Muscle layer of colon (tissue), 2 donors: ENCODE measurements at regions not wholly inside any gene's neighbourhood (a gene's known extent, or its start where the extent isn't known, plus 50 kb on each side); places are given as distances from the start of the nearest gene placed in this dataset.

Source experiments
- H3K27ac ChIP-seq: one replicate; pipeline ENCODE4 v1.7.0; 2013; ENCODE audit warnings: low read depth, mild to moderate bottlenecking, low read length, moderate library complexity
- H3K27me3 ChIP-seq, 2 donors: one replicate each; pipeline ENCODE4 v1.7.0; 2013; ENCODE audit warnings: low read length in 2 of 2, mild to moderate bottlenecking in 2 of 2; ENCODE audit not compliant: insufficient read depth in 2 of 2, control insufficient read depth in 1 of 2
- H3K36me3 ChIP-seq: one replicate; pipeline ENCODE4 v1.7.0; 2013; ENCODE audit warnings: mild to moderate bottlenecking, low read length; ENCODE audit not compliant: insufficient read depth
- H3K4me1 ChIP-seq: one replicate; pipeline ENCODE4 v1.7.0; 2013; ENCODE audit warnings: mild to moderate bottlenecking, low read length; ENCODE audit not compliant: insufficient read depth
- H3K4me3 ChIP-seq, 2 donors: one replicate each; pipeline ENCODE4 v1.7.0; 2013; ENCODE audit warnings: low read length in 2 of 2, low read depth in 1 of 2, mild to moderate bottlenecking in 1 of 2, moderate library complexity in 1 of 2
- H3K9ac ChIP-seq: one replicate; pipeline ENCODE4 v1.7.0; 2013; ENCODE audit warnings: low read length
- H3K9me3 ChIP-seq: one replicate; pipeline ENCODE4 v1.7.0; 2013; ENCODE audit warnings: mild to moderate bottlenecking, low read length
- donor health status: abdominal sarcoma.
- donor health status: Adenocarcinoma of cecum.

GRCh38 chr1:56301791-56302190 lies 277.6 kb downstream of the PLPP3 start:
- H3K9ac ChIP-seq, result no peak overlapping the region
- no peaks in the 10 kb centered on the region for H3K9me3 ChIP-seq
- H3K4me1 ChIP-seq, result peaks cover 5% of the 10 kb centered on the region
- H3K36me3 ChIP-seq, result no peaks in the 10 kb centered on the region
- no peak overlapping the region for H3K27ac ChIP-seq
- H3K27me3 ChIP-seq, result no peaks in the 10 kb centered on the region
- no peak overlapping the region for H3K4me3 ChIP-seq

GRCh38 chr1:56300836-56301235 lies 278.5 kb downstream of the PLPP3 start:
- Histone ChIP-seq H3K36me3 (no peaks in the 10 kb centered on the region), H3K9me3 (no peaks in the 10 kb centered on the region), H3K9ac (no peak overlapping the region), H3K4me1 (peaks cover 5% of the 10 kb centered on the region), H3K4me3 (no peak overlapping the region), H3K27me3 (no peaks in the 10 kb centered on the region), H3K27ac (no peak overlapping the region)

- Histone ChIP-seq H3K27me3 (no peaks in the 10 kb centered on the region), H3K9me3 (no peaks in the 10 kb centered on the region), H3K4me3 (no peak overlapping the region), H3K27ac (no peak overlapping the region), H3K9ac (no peak overlapping the region), H3K36me3 (no peaks in the 10 kb centered on the region), H3K4me1 (peaks cover 5% of the 10 kb centered on the region)
These were observed 280.5 kb downstream of the PLPP3 start for GRCh38 chr1:56298866-56299265.

- H3K9ac ChIP-seq, result no peak overlapping the region
- H3K36me3 ChIP-seq, result no peaks in the 10 kb centered on the region
- H3K9me3 ChIP-seq, result no peaks in the 10 kb centered on the region
- peaks cover 5% of the 10 kb centered on the region for H3K4me1 ChIP-seq
- H3K27ac ChIP-seq, result no peak overlapping the region
- no peaks in the 10 kb centered on the region for H3K27me3 ChIP-seq
- H3K4me3 ChIP-seq, result no peak overlapping the region
These were observed 281.5 kb downstream of the PLPP3 start for GRCh38 chr1:56297904-56298303.

GRCh38 chr1:56297208-56297607 lies 282.2 kb downstream of the PLPP3 start:
- no peaks in the 10 kb centered on the region for H3K27me3 ChIP-seq
- no peak overlapping the region for H3K4me3 ChIP-seq
- H3K27ac ChIP-seq, result no peak overlapping the region
- H3K4me1 ChIP-seq, result peaks cover 5% of the 10 kb centered on the region
- no peaks in the 10 kb centered on the region for H3K36me3 ChIP-seq
- H3K9me3 ChIP-seq, result no peaks in the 10 kb centered on the region
- no peak overlapping the region for H3K9ac ChIP-seq

GRCh38 chr1:56295949-56296929 lies 283.1 kb downstream of the PLPP3 start:
- no peak overlapping the region for H3K27ac ChIP-seq
- H3K4me1 ChIP-seq, result peaks cover 5% of the 10 kb centered on the region
- H3K9me3 ChIP-seq, result no peaks in the 10 kb centered on the region
- H3K4me3 ChIP-seq, result no peak overlapping the region
- no peaks in the 10 kb centered on the region for H3K27me3 ChIP-seq
- no peak overlapping the region for H3K9ac ChIP-seq
- H3K36me3 ChIP-seq, result no peaks in the 10 kb centered on the region

GRCh38 chr1:56291374-56291919 lies 287.9 kb downstream of the PLPP3 start:
- Histone ChIP-seq H3K36me3 (no peaks in the 10 kb centered on the region), H3K9ac (no peak overlapping the region), H3K4me3 (no peak overlapping the region), H3K9me3 (no peaks in the 10 kb centered on the region), H3K4me1 (no peaks in the 10 kb centered on the region), H3K27me3 (no peaks in the 10 kb centered on the region), H3K27ac (no peak overlapping the region)

GRCh38 chr1:56289260-56289659 lies 290.1 kb downstream of the PLPP3 start:
- no peaks in the 10 kb centered on the region for H3K27me3 ChIP-seq
- H3K4me1 ChIP-seq, result peaks cover 8% of the 10 kb centered on the region
- H3K9me3 ChIP-seq, result no peaks in the 10 kb centered on the region
- no peak overlapping the region for H3K27ac ChIP-seq
- H3K36me3 ChIP-seq, result no peaks in the 10 kb centered on the region
- no peak overlapping the region for H3K4me3 ChIP-seq
- no peak overlapping the region for H3K9ac ChIP-seq

GRCh38 chr1:56287721-56288120 lies 291.6 kb downstream of the PLPP3 start:
- H3K27ac ChIP-seq, result no peak overlapping the region
- peaks cover 8% of the 10 kb centered on the region for H3K4me1 ChIP-seq
- H3K4me3 ChIP-seq, result no peak overlapping the region
- no peaks in the 10 kb centered on the region for H3K36me3 ChIP-seq
- H3K27me3 ChIP-seq, result no peaks in the 10 kb centered on the region
- H3K9me3 ChIP-seq, result no peaks in the 10 kb centered on the region
- no peak overlapping the region for H3K9ac ChIP-seq

- Histone ChIP-seq H3K36me3 (no peaks in the 10 kb centered on the region), H3K27me3 (no peaks in the 10 kb centered on the region), H3K4me1 (peaks cover 8% of the 10 kb centered on the region), H3K9me3 (no peaks in the 10 kb centered on the region), H3K9ac (no peak overlapping the region), H3K4me3 (no peak overlapping the region), H3K27ac (no peak overlapping the region)
These were observed 292.4 kb downstream of the PLPP3 start for GRCh38 chr1:56286956-56287355.

- Histone ChIP-seq H3K36me3 (no peaks in the 10 kb centered on the region), H3K4me1 (peaks cover 8% of the 10 kb centered on the region), H3K9ac (no peak overlapping the region), H3K27me3 (no peaks in the 10 kb centered on the region), H3K27ac (no peak overlapping the region), H3K4me3 (no peak overlapping the region), H3K9me3 (no peaks in the 10 kb centered on the region)
These were observed 292.9 kb downstream of the PLPP3 start for GRCh38 chr1:56286506-56286905.
